ENCODE measurements at regions not wholly inside any gene's neighbourhood (a gene's known extent, or its start where the extent isn't known, plus 50 kb on each side); places are given as distances from the start of the nearest gene placed in this dataset.

GRCh38 chr4:19382993-19383756 lies 868.5 kb upstream of the SLIT2 start:
- DNase-seq = no peak

- no peak for DNase-seq
Measured at GRCh38 chr4:19381068-19381467, 870.6 kb upstream of the SLIT2 start.

GRCh38 chr4:19380600-19380999 lies 871.1 kb upstream of the SLIT2 start:
- DNase-seq = no peak

- DNase-seq = no peak
Measured at GRCh38 chr4:19379191-19379708, 872.5 kb upstream of the SLIT2 start.

GRCh38 chr4:19375931-19376330 lies 875.8 kb upstream of the SLIT2 start:
- no peak for DNase-seq

GRCh38 chr4:19375136-19375804 lies 876.4 kb upstream of the SLIT2 start:
- no peak for DNase-seq

- DNase-seq = no peak
Measured at GRCh38 chr4:19372390-19372789, 879.3 kb upstream of the SLIT2 start.

- DNase-seq = no peak
Measured at GRCh38 chr4:19368800-19369199, 882.9 kb upstream of the SLIT2 start.

- DNase-seq = no peak
Measured at GRCh38 chr4:19366916-19367315, 884.8 kb upstream of the SLIT2 start.

GRCh38 chr4:19358015-19358414 lies 893.7 kb upstream of the SLIT2 start:
- no peak for DNase-seq

- DNase-seq = no peak
Measured at GRCh38 chr4:19349416-19349815, 902.3 kb upstream of the SLIT2 start.

GRCh38 chr4:19348746-19349145 lies 903.0 kb upstream of the SLIT2 start:
- no peak for DNase-seq

GRCh38 chr4:19346636-19347035 lies 905.1 kb upstream of the SLIT2 start:
- no peak for DNase-seq

- DNase-seq = no peak
Measured at GRCh38 chr4:19329631-19330030, 922.1 kb upstream of the SLIT2 start.

- DNase-seq = no peak
Measured at GRCh38 chr4:19329077-19329476, 922.6 kb upstream of the SLIT2 start.

- DNase-seq = no peak
Measured at GRCh38 chr4:19327364-19327763, 924.3 kb upstream of the SLIT2 start.

GRCh38 chr4:19324184-19324583 lies 927.5 kb upstream of the SLIT2 start:
- DNase-seq = no peak

- peak; percentile 41 for DNase-seq
Measured at GRCh38 chr4:19319607-19320006, 932.1 kb upstream of the SLIT2 start.

GRCh38 chr4:19317377-19317776 lies 934.3 kb upstream of the SLIT2 start:
- DNase-seq = no peak

GRCh38 chr4:19314116-19314515 lies 937.6 kb upstream of the SLIT2 start:
- DNase-seq = no peak

GRCh38 chr4:19309378-19309777 lies 942.3 kb upstream of the SLIT2 start:
- no peak for DNase-seq

- no peak for DNase-seq
Measured at GRCh38 chr4:19304028-19304427, 947.7 kb upstream of the SLIT2 start.

GRCh38 chr4:19301527-19301926 lies 950.2 kb upstream of the SLIT2 start:
- DNase-seq = no peak

GRCh38 chr4:19300213-19300612 lies 951.5 kb upstream of the SLIT2 start:
- DNase-seq = no peak
